Activated B cell treated with CpG ODN at 0.5 μM for 24 hours (primary cell): ENCODE measurements at regions not wholly inside any gene's neighbourhood (a gene's known extent, or its start where the extent isn't known, plus 50 kb on each side); places are given as distances from the start of the nearest gene placed in this dataset.

Experiments used
- ATAC-seq: fragments of 200-7000 bp; cut with Tn5 transposase; one replicate; pipeline ENCODE4 v1.10.0; 2021; ENCODE audit warnings: low read depth, mild to moderate bottlenecking, moderate library complexity
- CTCF ChIA-PET: fragments of 350-600 bp; sonication (Branson Sonifier 250); formaldehyde crosslinking; loops from one replicate; lab custom pipeline; 2021; ENCODE audit warnings: antibody characterized with exemption; lab: Charles Lee
- POLR2A ChIA-PET: fragments of 350-600 bp; sonication (Branson Sonifier 250); formaldehyde crosslinking; loops from one replicate; lab custom pipeline; 2021; ENCODE audit warnings: antibody characterized with exemption; lab: Charles Lee
- DNase-seq: peaks from one replicate; pipeline ENCODE4 v3.0.0; 2022
- H3K27ac Mint-ChIP-seq: one replicate; pipeline ENCODE4 v1.8.0; 2020; ENCODE audit warnings: mixed read lengths
- H3K27me3 Mint-ChIP-seq: one replicate; pipeline ENCODE4 v1.8.0; 2021; ENCODE audit warnings: mixed read lengths
- H3K36me3 Mint-ChIP-seq: one replicate; pipeline ENCODE4 v1.8.0; 2021; ENCODE audit warnings: low read depth, mixed read lengths
- H3K4me1 Mint-ChIP-seq: one replicate; pipeline ENCODE4 v1.8.0; 2021; ENCODE audit warnings: mixed read lengths
- H3K4me3 Mint-ChIP-seq: one replicate; pipeline ENCODE4 v1.8.0; 2020; ENCODE audit warnings: mild to moderate bottlenecking, mixed read lengths
- H3K9me3 Mint-ChIP-seq: one replicate; pipeline ENCODE4 v1.8.0; 2020; ENCODE audit warnings: mixed read lengths
- intact Hi-C: fragments of 100-400 bp; cut with micrococcal nuclease; formaldehyde crosslinking; loops from one replicate; pipeline ENCODE4 v1.15.1; 2024
- TF ChIP-seq, protein P1 (sequence below): fragments of 200-600 bp; IDR thresholded peaks from one replicate; pipeline ENCODE4 v1.8.0; 2022; ENCODE audit warnings: antibody characterized with exemption, mild to moderate bottlenecking

DNA sequence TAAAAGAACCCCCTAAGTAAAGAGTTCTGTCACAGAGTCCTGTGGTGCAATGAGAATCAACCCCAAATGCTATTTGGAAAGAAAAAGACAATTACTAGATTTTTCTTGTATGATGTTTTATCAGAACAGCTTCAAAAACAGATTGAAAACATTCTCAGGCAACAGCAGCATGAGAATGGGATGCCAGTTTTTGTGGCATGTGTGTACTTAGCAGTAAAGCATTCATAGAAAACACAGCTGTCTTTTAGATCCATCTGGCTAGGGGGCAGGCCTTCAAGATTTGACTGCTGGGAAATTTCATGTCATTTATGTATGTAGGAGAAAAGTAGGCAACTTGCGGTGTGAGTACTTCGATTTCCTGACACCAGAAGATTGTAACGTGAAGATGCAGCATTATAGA lies 170.5 kb upstream of the HTR2A start:
- no peak for ATAC-seq
- CTCF ChIA-PET = no interaction called here
- H3K36me3 Mint-ChIP-seq = peaks cover 3% of the 10 kb centered on the region

DNA sequence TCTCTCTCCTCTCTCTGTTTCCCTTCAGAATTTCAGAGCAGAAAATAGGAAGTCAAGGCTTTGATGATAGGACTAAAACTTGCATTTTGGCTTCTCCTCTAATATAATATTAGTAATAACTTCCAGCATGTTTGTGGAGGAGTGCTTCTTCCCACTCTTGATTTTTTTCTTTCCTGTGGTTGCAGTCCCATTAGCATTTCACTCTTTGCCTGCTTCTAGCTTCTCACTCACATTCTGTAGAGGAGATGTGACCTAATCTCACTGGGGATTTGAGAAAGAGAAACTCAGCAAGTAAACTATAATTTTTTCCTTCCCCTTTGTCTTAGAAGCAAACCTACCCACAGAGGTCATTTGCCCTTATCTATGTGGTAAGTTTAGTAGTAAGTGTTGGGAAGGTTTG lies 169.4 kb upstream of the HTR2A start:
- Mint-ChIP-seq H3K36me3 (peaks cover 3% of the 10 kb centered on the region), H3K27ac (no peak overlapping the region), H3K4me1 (no peaks in the 10 kb centered on the region), H3K4me3 (no peak overlapping the region), H3K27me3 (peaks cover 12% of the 10 kb centered on the region), H3K9me3 (peaks cover 12% of the 10 kb centered on the region)
- intact Hi-C loops = no loop called here
- ATAC-seq (no peak), DNase-seq (no peak)
- TF ChIP-seq, protein P1, sequence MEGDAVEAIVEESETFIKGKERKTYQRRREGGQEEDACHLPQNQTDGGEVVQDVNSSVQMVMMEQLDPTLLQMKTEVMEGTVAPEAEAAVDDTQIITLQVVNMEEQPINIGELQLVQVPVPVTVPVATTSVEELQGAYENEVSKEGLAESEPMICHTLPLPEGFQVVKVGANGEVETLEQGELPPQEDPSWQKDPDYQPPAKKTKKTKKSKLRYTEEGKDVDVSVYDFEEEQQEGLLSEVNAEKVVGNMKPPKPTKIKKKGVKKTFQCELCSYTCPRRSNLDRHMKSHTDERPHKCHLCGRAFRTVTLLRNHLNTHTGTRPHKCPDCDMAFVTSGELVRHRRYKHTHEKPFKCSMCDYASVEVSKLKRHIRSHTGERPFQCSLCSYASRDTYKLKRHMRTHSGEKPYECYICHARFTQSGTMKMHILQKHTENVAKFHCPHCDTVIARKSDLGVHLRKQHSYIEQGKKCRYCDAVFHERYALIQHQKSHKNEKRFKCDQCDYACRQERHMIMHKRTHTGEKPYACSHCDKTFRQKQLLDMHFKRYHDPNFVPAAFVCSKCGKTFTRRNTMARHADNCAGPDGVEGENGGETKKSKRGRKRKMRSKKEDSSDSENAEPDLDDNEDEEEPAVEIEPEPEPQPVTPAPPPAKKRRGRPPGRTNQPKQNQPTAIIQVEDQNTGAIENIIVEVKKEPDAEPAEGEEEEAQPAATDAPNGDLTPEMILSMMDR = no peak
- ChIA-PET POLR2A (no interaction called here), CTCF (no interaction called here)

More for the DNA sequence above, 170.5 kb upstream of the HTR2A start:
- peaks cover 8% of the 10 kb centered on the region for H3K9me3 Mint-ChIP-seq
- intact Hi-C loops = no loop called here
- POLR2A ChIA-PET = no interaction called here
- no peaks in the 10 kb centered on the region for H3K4me1 Mint-ChIP-seq
- no peak overlapping the region for H3K4me3 Mint-ChIP-seq
- DNase-seq = no peak
- H3K27ac Mint-ChIP-seq = no peak overlapping the region
- TF ChIP-seq, protein P1 = no peak
- H3K27me3 Mint-ChIP-seq = peaks cover 13% of the 10 kb centered on the region

DNA sequence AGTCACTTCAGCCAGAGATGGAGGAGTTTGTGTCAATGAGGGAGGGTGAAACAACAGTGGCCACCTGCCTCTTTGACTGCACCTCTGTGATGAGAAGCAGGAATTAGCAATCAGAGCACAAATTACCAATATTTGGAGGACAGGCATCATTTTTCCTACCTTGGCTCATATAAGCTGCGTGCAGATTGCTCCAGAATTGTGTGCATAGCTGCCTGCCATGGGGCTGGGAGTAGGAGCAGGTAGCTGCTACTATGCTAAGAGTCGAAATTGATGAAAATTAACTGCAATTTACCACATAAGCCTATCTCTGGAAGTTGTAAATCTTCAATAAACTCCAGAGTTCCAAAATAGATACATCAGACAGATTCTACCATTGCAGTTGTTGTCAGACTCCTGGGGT lies 167.5 kb upstream of the HTR2A start:
- no peak overlapping the region for H3K4me3 Mint-ChIP-seq
- peaks cover 3% of the 10 kb centered on the region for H3K36me3 Mint-ChIP-seq
- ATAC-seq = no peak
- ChIA-PET CTCF (no interaction called here), POLR2A (no interaction called here)
- H3K27ac Mint-ChIP-seq = no peak overlapping the region
- no peaks in the 10 kb centered on the region for H3K4me1 Mint-ChIP-seq
- peaks cover 9% of the 10 kb centered on the region for H3K27me3 Mint-ChIP-seq
- H3K9me3 Mint-ChIP-seq = peaks cover 28% of the 10 kb centered on the region
- TF ChIP-seq, protein P1 = no peak
- DNase-seq = no peak
- intact Hi-C loops = no loop called here

DNA sequence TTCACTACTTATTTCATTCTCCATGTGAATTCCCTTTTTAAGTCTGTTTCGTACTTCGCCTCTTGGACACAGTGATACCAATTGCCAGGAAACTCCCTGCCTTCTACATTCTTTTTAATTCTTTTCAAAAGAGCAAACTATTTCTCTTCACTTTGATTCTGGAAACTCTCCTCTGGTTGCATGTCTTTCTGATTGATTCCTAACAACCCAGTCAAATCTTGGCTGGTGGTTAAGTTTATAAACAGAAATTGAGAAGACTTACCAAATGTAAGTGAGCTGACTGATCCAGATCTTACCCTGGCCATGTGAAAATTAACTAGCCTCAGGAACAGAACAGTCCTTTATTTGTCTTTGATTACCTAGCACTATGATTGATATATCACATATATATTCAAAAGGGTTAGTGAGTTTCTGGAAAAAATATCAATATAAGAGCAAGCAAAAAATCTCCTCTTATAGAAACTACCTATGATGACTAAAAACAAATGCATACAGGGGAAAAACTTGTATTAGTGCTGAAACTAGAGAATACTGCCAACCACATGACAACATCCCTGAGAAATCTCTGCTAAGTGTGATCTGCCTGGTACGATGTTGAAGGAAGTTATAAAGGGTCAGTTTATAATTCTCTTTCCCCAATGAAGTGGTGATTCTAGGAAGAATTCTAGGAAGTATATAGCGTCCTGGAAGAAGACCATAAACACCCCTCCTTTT lies 152.6 kb upstream of the HTR2A start:
- ChIA-PET CTCF (no interaction called here), POLR2A (no interaction called here)
- Mint-ChIP-seq H3K27ac (no peak overlapping the region), H3K27me3 (peaks cover 2% of the 10 kb centered on the region), H3K9me3 (peaks cover 7% of the 10 kb centered on the region), H3K4me1 (no peaks in the 10 kb centered on the region), H3K36me3 (no peaks in the 10 kb centered on the region), H3K4me3 (no peak overlapping the region)
- DNase-seq = no peak
- TF ChIP-seq, protein P1 = no peak
- intact Hi-C loops = no loop called here
- no peak for ATAC-seq

DNA sequence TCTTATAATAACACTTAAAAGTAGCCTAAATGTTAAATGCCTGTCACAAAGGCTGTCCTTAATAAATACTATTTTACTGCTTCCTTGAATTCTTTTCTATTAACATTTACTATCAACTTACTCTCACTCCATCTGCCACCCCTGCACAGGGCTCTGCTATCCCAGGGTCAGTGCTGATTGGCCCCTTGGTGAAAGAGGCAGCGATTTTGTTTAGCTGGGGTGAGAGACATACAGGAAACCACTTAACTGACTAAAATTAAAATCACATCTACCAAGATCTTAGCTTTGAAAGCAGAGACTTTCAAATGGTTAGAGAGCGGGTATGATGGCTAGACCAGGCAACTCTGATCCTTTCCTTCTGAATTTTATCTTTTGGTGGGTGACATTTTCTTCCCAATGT lies 149.9 kb upstream of the HTR2A start:
- DNase-seq (no peak), ATAC-seq (no peak)
- Mint-ChIP-seq H3K9me3 (peaks cover 7% of the 10 kb centered on the region), H3K27me3 (peaks cover 4% of the 10 kb centered on the region), H3K4me3 (no peak overlapping the region), H3K27ac (no peak overlapping the region), H3K36me3 (no peaks in the 10 kb centered on the region), H3K4me1 (no peaks in the 10 kb centered on the region)
- intact Hi-C loops = no loop called here
- TF ChIP-seq, protein P1 = no peak
- POLR2A ChIA-PET = no interaction called here
- CTCF ChIA-PET = no interaction called here
